Activated T-cell treated with anti-CD3 and anti-CD28 coated beads for 48 hours (primary cell): ENCODE measurements at regions not wholly inside any gene's neighbourhood (a gene's known extent, or its start where the extent isn't known, plus 50 kb on each side); places are given as distances from the start of the nearest gene placed in this dataset.

Source experiments
- DNase-seq: peaks from one replicate; pipeline ENCODE4 v3.0.0-alpha.2; 2020; ENCODE audit warnings: low read depth

GRCh38 chr5:67414712-67415111, 218.1 kb upstream of the CD180 start:
- DNase-seq: no peak

- DNase-seq: no peak
Measured at GRCh38 chr5:67413721-67414120, 217.1 kb upstream of the CD180 start.

- no peak for DNase-seq
Measured at GRCh38 chr5:67409126-67409777, 212.7 kb upstream of the CD180 start.

DNA sequence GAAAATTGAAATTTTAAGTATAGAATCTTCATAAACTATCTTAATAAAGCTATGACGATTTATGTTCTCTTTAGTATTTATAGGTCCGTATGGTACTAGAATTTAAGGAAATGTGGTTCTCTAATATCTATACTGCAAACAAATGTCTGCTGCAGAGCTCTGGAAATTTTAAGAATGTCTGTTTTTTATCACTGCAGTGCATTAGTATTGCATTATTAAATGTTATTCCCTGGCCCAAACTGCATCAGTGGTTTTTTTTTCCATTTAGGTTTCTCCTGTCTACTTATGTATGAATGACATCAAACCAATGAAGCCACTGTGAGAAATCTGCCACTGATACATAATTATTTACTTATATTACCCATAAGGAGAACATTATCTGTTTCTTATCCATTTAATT, 211.4 kb upstream of the CD180 start:
- no peak for DNase-seq

GRCh38 chr5:67405755-67406154, 209.2 kb upstream of the CD180 start:
- DNase-seq: no peak

GRCh38 chr5:67405101-67405364, 208.4 kb upstream of the CD180 start:
- DNase-seq: no peak

GRCh38 chr5:67404256-67405100, 207.9 kb upstream of the CD180 start:
- no peak for DNase-seq

GRCh38 chr5:67402526-67402925, 205.9 kb upstream of the CD180 start:
- no peak for DNase-seq

- DNase-seq: no peak
Measured at GRCh38 chr5:67401172-67401571, 204.6 kb upstream of the CD180 start.

DNA sequence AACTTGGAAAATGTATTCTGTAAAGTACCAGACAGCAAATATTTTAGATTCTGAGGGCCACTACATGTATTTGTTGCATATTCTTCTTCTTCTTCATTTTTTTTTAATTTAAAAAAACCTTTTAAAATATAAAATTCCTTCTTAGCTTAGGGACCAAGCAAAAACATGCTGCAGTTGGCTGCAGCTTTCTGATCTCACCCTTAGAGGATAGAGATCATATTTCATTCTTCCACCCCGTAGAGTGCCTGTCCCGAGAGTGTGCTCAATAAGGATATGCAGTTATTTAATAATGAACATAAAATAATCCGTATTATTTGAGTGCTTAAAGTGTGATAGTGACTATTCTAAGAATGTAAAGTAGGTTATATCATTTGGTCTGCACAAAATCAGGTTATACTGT, 204.2 kb upstream of the CD180 start:
- no peak for DNase-seq

GRCh38 chr5:67395790-67396418, 199.3 kb upstream of the CD180 start:
- no peak for DNase-seq

DNA sequence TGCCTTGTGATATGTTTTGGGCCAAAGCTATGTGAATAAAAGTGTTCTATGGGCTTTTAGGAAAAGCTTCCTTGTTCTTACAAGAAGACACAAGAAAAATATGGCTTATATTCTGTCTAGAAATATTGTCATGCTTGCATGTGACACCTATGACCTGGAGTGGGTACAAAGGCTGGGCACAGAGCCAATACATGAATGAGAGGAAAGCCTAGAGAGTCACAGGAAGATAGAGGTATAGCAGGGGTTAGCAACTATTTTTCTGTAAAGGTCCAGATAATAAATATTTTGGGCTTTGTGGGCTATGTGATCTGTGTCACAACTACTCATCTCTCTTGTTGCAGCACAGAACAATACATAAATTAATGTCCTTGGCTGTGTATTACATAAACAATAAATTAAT, 196.6 kb upstream of the CD180 start:
- no peak for DNase-seq

DNA sequence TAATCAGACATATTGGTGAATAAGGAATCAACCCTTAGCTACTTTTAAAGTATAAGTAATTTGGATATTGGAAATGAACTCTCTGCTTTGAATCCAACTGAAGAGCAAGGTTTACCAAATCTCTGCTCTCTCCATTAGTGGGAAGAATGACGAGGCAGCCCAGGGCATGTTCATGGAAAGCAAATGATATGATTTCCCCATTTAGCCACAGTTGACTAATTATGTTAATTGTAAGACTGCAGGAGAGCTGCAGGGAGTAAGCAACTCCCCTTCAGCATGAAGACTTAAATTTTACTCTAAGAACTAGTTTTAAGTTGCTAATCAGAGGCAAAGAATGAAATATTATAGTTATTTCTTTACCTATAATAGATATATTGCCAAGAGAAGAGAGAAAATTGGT, 194.3 kb upstream of the CD180 start:
- DNase-seq: no peak

GRCh38 chr5:67383451-67383850, 186.9 kb upstream of the CD180 start:
- no peak for DNase-seq

DNA sequence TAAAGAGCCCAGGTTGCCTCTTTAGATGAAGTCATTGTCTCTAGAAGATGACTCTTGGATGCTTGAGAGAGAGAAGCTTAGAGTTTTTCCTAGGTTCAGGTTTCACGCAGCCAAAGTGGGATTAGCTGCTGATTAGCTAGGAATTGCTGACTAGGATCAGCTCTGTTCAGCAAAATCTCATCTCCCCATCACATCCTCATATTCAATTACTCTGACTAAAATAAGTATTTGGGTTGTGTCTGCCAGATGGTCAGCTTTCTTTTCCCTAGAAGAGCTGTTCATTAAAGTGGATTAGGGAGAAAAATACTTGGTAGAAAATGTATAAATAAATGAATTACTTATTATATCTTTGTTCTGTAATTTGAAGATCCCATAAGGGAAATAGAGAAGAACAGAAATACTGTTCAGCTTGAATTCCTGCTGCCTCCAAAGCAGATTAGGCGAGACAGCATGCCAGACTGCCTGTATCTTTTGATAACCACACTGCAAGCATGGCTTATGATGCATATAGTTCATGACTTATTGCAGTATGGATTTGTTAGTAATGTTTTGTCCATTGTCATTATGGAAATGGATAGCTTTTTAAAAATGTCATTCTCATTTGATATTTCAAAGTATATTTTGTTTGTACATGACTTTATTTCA, 184.8 kb upstream of the CD180 start:
- DNase-seq: no peak

DNA sequence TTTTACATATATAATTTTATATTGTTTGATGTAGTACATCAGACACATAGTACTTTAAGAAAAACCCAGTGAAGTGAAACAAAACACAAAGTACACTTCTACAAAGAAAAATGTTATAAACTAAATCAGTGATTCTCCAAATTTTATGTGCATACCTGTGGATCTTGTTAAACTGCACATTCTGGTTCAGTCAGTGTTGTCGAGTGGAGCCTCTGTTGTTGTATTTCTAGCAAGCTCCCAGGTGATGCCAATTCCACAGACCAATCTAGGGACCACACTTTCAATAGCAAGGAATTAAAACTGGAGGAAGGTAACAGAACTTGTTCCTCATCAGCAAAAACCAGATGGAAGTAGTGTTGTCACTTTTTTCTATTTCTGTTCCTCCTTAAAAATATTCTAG, 183.8 kb upstream of the CD180 start:
- DNase-seq: no peak

GRCh38 chr5:67379753-67380152, 183.2 kb upstream of the CD180 start:
- no peak for DNase-seq

DNA sequence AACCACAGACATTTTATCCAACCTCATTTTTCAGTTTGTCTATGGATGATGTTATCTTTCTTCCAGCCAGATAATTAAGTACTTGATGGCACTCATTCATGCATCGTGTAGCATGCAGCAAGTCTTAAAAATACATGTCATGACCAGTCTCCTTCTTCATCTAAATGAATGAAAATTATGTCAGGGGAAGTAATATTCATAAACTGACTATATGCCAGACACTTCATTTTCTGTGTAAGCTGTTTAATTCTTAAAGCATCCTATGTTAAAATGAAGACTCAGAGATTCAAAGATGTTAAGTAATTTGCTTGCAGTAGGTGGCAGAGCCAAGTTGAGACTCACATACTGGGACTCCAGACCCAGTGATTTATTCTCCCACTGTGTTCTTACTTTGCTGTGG, 181.7 kb upstream of the CD180 start:
- DNase-seq: no peak

DNA sequence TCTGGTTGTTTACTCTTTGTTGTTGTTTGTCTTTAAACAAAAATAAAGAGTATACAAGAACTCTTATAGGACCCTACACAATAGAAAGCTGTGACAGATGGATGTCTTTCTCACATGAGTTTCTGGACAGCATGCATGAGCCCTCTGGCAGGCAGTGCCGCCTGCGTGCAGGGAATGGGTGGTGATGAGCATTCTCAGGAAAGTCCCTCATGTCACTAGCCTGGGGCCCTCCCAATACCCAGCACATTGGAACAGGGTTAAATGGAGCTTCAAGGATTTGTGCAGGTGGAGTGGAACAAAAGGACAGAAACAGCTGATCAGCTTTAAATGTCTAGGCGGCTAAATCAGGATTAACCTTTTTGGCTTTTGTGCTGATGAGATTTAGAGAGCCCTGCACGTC, 181.0 kb upstream of the CD180 start:
- DNase-seq: no peak

DNA sequence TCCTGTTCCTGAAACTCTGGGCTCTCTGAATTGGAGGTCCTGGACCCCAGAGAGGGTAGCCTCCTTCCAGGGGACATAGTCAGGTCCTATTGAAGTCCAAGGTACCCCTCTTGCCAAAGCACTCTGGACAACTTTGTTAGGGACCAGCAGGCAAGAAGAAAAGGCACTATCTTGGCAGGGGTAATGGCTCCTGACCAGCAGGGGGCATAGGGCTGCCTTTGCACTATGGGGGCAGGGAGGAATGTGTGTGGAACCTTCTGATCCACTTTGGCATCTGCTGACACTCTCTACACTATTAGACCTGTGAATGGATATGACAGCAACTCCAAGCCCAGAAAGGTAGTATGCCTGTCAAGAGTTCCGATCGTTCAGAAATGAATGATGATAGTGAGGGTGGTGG, 179.0 kb upstream of the CD180 start:
- no peak for DNase-seq

GRCh38 chr5:67374378-67374777, 177.8 kb upstream of the CD180 start:
- no peak for DNase-seq

DNA sequence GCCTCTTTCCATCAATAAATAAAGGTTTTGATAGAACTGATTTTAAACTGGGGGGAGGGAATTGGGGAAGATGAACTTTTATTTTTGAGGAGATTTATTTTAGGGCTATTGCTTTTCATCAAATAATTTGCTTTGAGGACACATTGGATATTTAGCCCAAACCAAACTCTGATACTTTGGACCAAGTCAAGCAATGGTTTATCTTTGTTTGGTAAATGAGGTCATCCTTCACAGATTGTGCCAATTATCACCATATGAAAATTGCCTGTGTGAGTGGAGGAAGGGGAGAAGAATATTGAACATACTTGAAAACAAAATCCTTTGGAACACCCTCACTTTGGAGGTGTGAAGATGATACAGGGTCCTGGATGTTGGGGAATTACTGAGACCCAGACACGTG, 176.9 kb upstream of the CD180 start:
- no peak for DNase-seq

DNA sequence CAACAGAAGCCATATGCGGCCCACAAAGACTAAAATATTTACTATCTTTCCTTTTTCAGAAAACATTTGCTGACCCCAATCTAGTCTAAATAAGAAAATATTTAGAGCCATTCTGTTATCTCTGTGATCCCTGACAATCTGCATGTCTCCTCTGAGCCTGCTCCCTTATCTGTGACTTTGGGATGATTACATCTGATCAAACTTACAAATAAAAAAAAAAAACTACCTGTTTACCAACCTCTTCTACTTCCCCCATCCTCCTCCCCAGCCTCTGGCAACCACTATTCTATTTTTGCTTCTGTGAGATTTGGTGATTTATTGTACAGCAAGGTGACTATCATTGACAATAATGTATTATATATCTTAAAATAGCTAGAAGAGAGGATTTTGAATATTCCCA, 176.3 kb upstream of the CD180 start:
- no peak for DNase-seq
